HFFc6 (cell line): ENCODE measurements at regions not wholly inside any gene's neighbourhood (a gene's known extent, or its start where the extent isn't known, plus 50 kb on each side); places are given as distances from the start of the nearest gene placed in this dataset.

Experiments
- DNase-seq: peaks from one replicate; pipeline ENCODE4 v3.0.0-alpha.2; 2018
- H3K27ac Mint-ChIP-seq: 2 replicates; pipeline ENCODE4 v1.8.0; 2020; ENCODE audit warnings: mild to moderate bottlenecking, mixed read lengths
- H3K27me3 Mint-ChIP-seq: 2 replicates; pipeline ENCODE4 v1.8.0; 2021; ENCODE audit warnings: mild to moderate bottlenecking, moderate library complexity, mixed read lengths; ENCODE audit not compliant: insufficient read depth
- H3K36me3 Mint-ChIP-seq: 2 replicates; pipeline ENCODE4 v1.8.0; 2021; ENCODE audit warnings: low read depth, mixed read lengths
- H3K4me1 Mint-ChIP-seq: 2 replicates; pipeline ENCODE4 v1.8.0; 2020; ENCODE audit warnings: low read depth, mixed read lengths
- H3K4me3 Mint-ChIP-seq: 2 replicates; pipeline ENCODE4 v1.8.0; 2020; ENCODE audit warnings: mild to moderate bottlenecking, moderate library complexity, mixed read lengths
- H3K9me3 Mint-ChIP-seq: 2 replicates; pipeline ENCODE4 v1.8.0; 2020; ENCODE audit warnings: mild to moderate bottlenecking, mixed read lengths
- CTCF ChIP-seq: fragments of 200-600 bp; sonication (generic); IDR thresholded peaks from 2 replicates; pipeline ENCODE4 v1.5.0; 2021; ENCODE audit warnings: antibody characterized with exemption, mild to moderate bottlenecking

DNA sequence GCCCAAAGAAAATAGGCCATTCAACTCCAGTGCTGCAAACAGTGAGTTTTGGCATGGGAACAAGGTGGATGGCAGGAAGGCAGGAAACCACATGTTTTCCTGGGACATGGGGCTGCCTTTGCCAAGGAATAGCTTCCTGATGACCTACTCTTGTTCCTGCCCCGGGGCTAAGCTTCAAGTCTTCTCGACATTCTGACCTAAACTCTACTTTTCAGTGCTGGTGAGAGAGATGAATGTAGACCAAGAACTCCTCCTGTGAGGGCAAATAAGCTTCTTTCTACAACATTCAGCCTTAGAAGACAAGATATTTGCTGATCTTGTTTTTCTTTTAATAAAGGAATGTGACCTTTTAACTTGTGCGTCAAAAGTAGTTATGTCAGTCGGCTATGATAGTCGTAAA, 199.0 kb downstream of the GPR37 start:
- no peak overlapping the region for H3K27ac Mint-ChIP-seq
- H3K4me1 Mint-ChIP-seq: no peaks in the 10 kb centered on the region
- no peak for TF ChIP-seq CTCF
- peaks cover 23% of the 10 kb centered on the region for H3K9me3 Mint-ChIP-seq
- H3K36me3 Mint-ChIP-seq: no peaks in the 10 kb centered on the region
- no peaks in the 10 kb centered on the region for H3K27me3 Mint-ChIP-seq
- no peak for DNase-seq
- H3K4me3 Mint-ChIP-seq: no peak overlapping the region

- H3K4me3 Mint-ChIP-seq: no peak overlapping the region
- no peak overlapping the region for H3K27ac Mint-ChIP-seq
- peaks cover 13% of the 10 kb centered on the region for H3K9me3 Mint-ChIP-seq
- H3K4me1 Mint-ChIP-seq: no peaks in the 10 kb centered on the region
- H3K27me3 Mint-ChIP-seq: no peaks in the 10 kb centered on the region
- H3K36me3 Mint-ChIP-seq: no peaks in the 10 kb centered on the region
- no peak for TF ChIP-seq CTCF
- no peak for DNase-seq
Observed at GRCh38 chr7:124557587-124557986, 208.0 kb downstream of the GPR37 start.

DNA sequence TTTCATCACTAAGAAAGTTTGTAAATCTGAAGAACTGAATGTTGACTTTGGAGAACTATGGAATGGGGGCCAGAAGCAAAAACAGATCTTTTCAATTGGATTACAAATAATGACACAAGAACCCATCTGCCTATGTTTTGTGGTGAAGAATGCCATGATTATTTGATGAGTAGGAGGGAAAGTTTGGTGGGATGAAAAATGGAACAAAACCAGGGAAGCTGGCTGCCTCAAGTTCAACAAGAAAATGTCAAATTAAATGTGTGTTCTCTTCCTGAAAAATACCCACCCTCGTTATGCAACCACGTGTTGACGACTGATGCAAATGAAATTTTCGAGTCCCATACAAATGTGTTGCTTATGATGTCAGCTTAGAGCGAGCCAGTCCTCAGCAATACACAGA, 208.5 kb downstream of the GPR37 start:
- Mint-ChIP-seq H3K27me3 (no peaks in the 10 kb centered on the region), H3K4me3 (no peak overlapping the region), H3K9me3 (peaks cover 13% of the 10 kb centered on the region), H3K4me1 (no peaks in the 10 kb centered on the region), H3K36me3 (no peaks in the 10 kb centered on the region), H3K27ac (no peak overlapping the region)
- DNase-seq: no peak
- TF ChIP-seq CTCF: no peak

GRCh38 chr7:124553502-124553901, 212.1 kb downstream of the GPR37 start:
- H3K4me1 Mint-ChIP-seq: no peaks in the 10 kb centered on the region
- peaks cover 19% of the 10 kb centered on the region for H3K9me3 Mint-ChIP-seq
- H3K4me3 Mint-ChIP-seq: no peak overlapping the region
- no peak for DNase-seq
- H3K27ac Mint-ChIP-seq: no peak overlapping the region
- TF ChIP-seq CTCF: no peak
- no peaks in the 10 kb centered on the region for H3K27me3 Mint-ChIP-seq
- H3K36me3 Mint-ChIP-seq: no peaks in the 10 kb centered on the region

DNA sequence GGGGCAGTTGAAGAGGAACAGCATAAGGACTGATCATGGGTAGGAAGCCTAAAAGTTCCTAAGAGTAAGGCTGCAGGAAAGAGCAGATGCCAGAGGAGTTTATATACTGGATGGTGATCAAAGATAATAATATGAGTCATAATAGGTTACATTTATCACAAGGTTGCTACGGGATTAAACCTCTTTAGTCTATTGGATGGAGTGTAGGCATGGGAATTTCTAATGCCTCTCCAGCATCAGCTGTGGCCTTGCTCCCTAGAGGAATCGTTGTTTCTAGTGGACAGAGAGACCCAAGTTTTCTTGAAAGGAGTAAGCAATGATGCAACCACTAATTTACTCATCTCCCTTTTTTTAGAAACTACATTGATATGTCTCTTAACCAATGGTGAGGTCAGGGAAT, 213.4 kb downstream of the GPR37 start:
- no peak overlapping the region for H3K27ac Mint-ChIP-seq
- peaks cover 23% of the 10 kb centered on the region for H3K9me3 Mint-ChIP-seq
- H3K27me3 Mint-ChIP-seq: no peaks in the 10 kb centered on the region
- H3K36me3 Mint-ChIP-seq: no peaks in the 10 kb centered on the region
- no peaks in the 10 kb centered on the region for H3K4me1 Mint-ChIP-seq
- H3K4me3 Mint-ChIP-seq: no peak overlapping the region
- TF ChIP-seq CTCF: no peak
- DNase-seq: no peak

- H3K36me3 Mint-ChIP-seq: no peaks in the 10 kb centered on the region
- no peaks in the 10 kb centered on the region for H3K4me1 Mint-ChIP-seq
- peaks cover 17% of the 10 kb centered on the region for H3K9me3 Mint-ChIP-seq
- no peaks in the 10 kb centered on the region for H3K27me3 Mint-ChIP-seq
- no peak overlapping the region for H3K27ac Mint-ChIP-seq
- TF ChIP-seq CTCF: no peak
- H3K4me3 Mint-ChIP-seq: no peak overlapping the region
- no peak for DNase-seq
Observed at GRCh38 chr7:124550036-124550435, 215.6 kb downstream of the GPR37 start.
